ENCODE measurements at regions not wholly inside any gene's neighbourhood (a gene's known extent, or its start where the extent isn't known, plus 50 kb on each side); places are given as distances from the start of the nearest gene placed in this dataset.
"Not testable (repeated sequence)": the region's sequence is repeated elsewhere in the genome, so short reads cannot be mapped to it uniquely, and the experiment has no call there.

GRCh38 chr5:85395526-85395925 is 1010.8 kb upstream of the EDIL3 start:
- 82 to 86% methylated on average over 1 of the region's 1 CpG for WGBS, 2 donors
- no peak for TF ChIP-seq POLR2A (IDR thresholded peaks at IDR 0.05)
- TF ChIP-seq CTCF (IDR thresholded peaks at IDR 0.05): no peak
- intact Hi-C loops (cut with DNase I; ENCODE audit: low total_unique reads): no loop called here
- no peak overlapping the region for H3K4me3 ChIP-seq (ENCODE audit: low read depth, poor library complexity, severe bottlenecking)
- DNase-seq (ENCODE audit: low spot score in 2 of 2): no peak

GRCh38 chr5:85397451-85397850 is 1012.8 kb upstream of the EDIL3 start:
- WGBS, 2 donors: 89 to 95% methylated on average over 2 of the region's 2 CpGs
- intact Hi-C loops (cut with DNase I; ENCODE audit: low total_unique reads): no loop called here
- no peak overlapping the region for H3K4me3 ChIP-seq (ENCODE audit: low read depth, poor library complexity, severe bottlenecking)
- DNase-seq (ENCODE audit: low spot score in 2 of 2): no peak
- no peak for TF ChIP-seq POLR2A (IDR thresholded peaks at IDR 0.05)

DNA sequence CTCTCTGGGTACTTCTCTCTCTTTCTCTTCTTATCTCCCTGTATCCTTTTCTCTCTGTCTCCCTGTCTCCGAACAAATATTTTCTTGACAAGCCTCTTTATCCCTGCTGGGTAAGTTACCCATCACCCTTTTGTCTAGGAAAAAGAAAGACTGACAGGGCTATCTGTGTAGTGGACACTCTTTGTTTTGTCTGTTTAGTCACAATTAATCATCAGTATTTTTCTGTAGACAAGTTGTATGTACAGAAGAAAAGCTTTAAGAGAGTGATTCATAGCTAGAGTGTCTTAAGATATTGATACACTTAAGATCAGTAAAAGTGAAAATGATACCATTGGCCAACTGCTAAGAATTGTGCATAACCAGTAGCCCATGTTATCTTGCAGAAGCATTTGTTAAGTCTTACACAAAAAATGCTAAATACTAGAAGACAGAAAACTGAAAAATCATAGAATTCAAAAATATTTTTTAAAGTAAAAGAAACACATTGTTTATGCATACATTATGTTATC is 1043.8 kb upstream of the EDIL3 start:
- WGBS, 2 donors: 60 to 72% methylated on average over 1 of the region's 1 CpG
- intact Hi-C loops (cut with DNase I; ENCODE audit: low total_unique reads): no loop called here
- no peak for DNase-seq (ENCODE audit: low spot score in 2 of 2)
- no peak for TF ChIP-seq POLR2A (IDR thresholded peaks at IDR 0.05)
- no peak for TF ChIP-seq CTCF (IDR thresholded peaks at IDR 0.05)
- H3K4me3 ChIP-seq (ENCODE audit: low read depth, poor library complexity, severe bottlenecking): no peak overlapping the region

- WGBS, 2 donors: 80 to 84% methylated on average over 7 of the region's 7 CpGs
- H3K4me3 ChIP-seq (ENCODE audit: low read depth, poor library complexity, severe bottlenecking); intact Hi-C loops (cut with DNase I; ENCODE audit: low total_unique reads); DNase-seq (ENCODE audit: low spot score in 2 of 2): not testable (repeated sequence)
These were observed 1047.0 kb upstream of the EDIL3 start for GRCh38 chr5:85431726-85432125.

DNA sequence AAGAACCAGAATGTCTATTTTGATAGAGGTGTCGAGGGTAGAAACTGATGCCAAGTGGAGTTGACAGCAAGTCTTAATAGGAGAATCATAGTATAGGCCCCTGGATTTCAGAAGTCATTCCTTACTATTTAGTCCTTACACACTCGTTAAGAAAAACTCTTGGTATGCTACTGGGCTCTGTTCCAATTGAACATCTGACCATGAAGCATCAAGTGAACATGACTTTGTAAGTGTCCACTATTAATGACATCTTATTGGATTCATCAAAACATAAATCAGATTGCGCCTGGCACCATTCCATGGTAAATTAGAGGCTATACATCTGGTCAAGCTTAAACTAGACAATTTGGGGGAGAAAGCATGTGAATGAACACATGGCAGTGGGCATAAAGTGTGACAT is 1056.5 kb upstream of the EDIL3 start:
- intact Hi-C loops (cut with DNase I; ENCODE audit: low total_unique reads): no loop called here
- WGBS, 2 donors: 68 to 72% methylated on average over 3 of the region's 3 CpGs
- TF ChIP-seq POLR2A (IDR thresholded peaks at IDR 0.05) (no peak), CTCF (IDR thresholded peaks at IDR 0.05) (no peak)

GRCh38 chr5:85441853-85442252 is 1057.2 kb upstream of the EDIL3 start:
- no peak for TF ChIP-seq CTCF (IDR thresholded peaks at IDR 0.05)
- intact Hi-C loops (cut with DNase I; ENCODE audit: low total_unique reads): no loop called here
- 90 to 91% methylated on average over 3 of the region's 3 CpGs for WGBS, 2 donors
- no peak for DNase-seq (ENCODE audit: low spot score in 2 of 2)
- no peak overlapping the region for H3K4me3 ChIP-seq (ENCODE audit: low read depth, poor library complexity, severe bottlenecking)

More for the DNA sequence above, 1056.5 kb upstream of the EDIL3 start:
- H3K4me3 ChIP-seq (ENCODE audit: low read depth, poor library complexity, severe bottlenecking): no peak overlapping the region
- no peak for DNase-seq (ENCODE audit: low spot score in 2 of 2)

DNA sequence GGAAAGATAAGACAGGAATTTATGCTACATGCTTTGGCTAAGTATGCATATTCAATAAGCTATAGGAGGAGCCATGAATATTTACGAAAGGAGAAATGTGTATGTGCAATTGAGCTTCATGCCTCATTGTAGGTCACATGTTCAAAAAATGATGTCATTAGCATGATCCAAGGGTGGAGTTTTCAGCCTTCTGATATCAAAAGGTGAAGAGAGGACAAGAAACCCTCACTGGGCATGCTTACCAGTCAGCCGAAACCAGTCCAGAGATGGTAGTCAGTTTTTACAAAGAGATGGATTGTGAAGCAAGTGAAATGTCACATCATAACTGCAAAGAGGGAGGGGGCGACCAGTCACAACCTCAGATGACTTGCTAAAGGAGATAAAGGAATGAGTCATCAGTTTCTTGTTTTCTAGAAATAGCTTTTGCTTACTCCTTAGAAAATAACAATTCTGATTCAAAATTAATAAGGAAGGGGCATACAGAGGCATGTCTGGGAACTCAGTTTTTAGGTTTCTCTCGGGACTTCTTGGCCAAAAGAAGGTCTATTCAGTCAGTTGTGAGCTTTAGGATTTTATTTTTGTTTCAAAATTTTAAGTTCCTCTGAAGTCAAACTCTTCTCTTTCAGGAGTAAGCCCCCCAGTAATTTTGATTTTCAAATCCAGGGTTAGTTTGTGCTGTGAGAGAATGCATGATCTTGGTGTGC is 1067.8 kb upstream of the EDIL3 start:
- no peak overlapping the region for H3K4me3 ChIP-seq (ENCODE audit: low read depth, poor library complexity, severe bottlenecking)
- intact Hi-C loops (cut with DNase I; ENCODE audit: low total_unique reads): no loop called here
- TF ChIP-seq CTCF (IDR thresholded peaks at IDR 0.05) (no peak), POLR2A (IDR thresholded peaks at IDR 0.05) (no peak)
- WGBS, 2 donors: 81 to 85% methylated on average over 4 of the region's 4 CpGs
- DNase-seq (ENCODE audit: low spot score in 2 of 2): no peak
